ENCODE measurements at regions not wholly inside any gene's neighbourhood (a gene's known extent, or its start where the extent isn't known, plus 50 kb on each side); places are given as distances from the start of the nearest gene placed in this dataset.

GRCh38 chr1:56193656-56194055 lies 385.7 kb downstream of the PLPP3 start:
- Mint-ChIP-seq H3K27me3 (ENCODE audit: low read depth) (no peaks in the 10 kb centered on the region), H3K9me3 (ENCODE audit: insufficient read depth) (no peaks in the 10 kb centered on the region), H3K36me3 (ENCODE audit: low read depth) (no peaks in the 10 kb centered on the region), H3K4me3 (no peak overlapping the region), H3K4me1 (ENCODE audit: low read depth) (no peaks in the 10 kb centered on the region), H3K27ac (no peak overlapping the region)
- DNase-seq (no peak), ATAC-seq (no peak)
- ChIA-PET POLR2A (no interaction called here), CTCF (no interaction called here)

GRCh38 chr1:56191369-56191768 lies 388.0 kb downstream of the PLPP3 start:
- Mint-ChIP-seq H3K9me3 (ENCODE audit: insufficient read depth) (no peaks in the 10 kb centered on the region), H3K4me3 (no peak overlapping the region), H3K36me3 (ENCODE audit: low read depth) (no peaks in the 10 kb centered on the region), H3K4me1 (ENCODE audit: low read depth) (no peaks in the 10 kb centered on the region), H3K27me3 (ENCODE audit: low read depth) (no peaks in the 10 kb centered on the region), H3K27ac (no peak overlapping the region)
- no peak for DNase-seq
- ChIA-PET CTCF (no interaction called here), POLR2A (no interaction called here)
- ATAC-seq: no peak

GRCh38 chr1:56190806-56191365 lies 388.5 kb downstream of the PLPP3 start:
- ChIA-PET POLR2A (no interaction called here), CTCF (no interaction called here)
- no peak overlapping the region for H3K27ac Mint-ChIP-seq
- H3K9me3 Mint-ChIP-seq (ENCODE audit: insufficient read depth): no peaks in the 10 kb centered on the region
- H3K4me1 Mint-ChIP-seq (ENCODE audit: low read depth): no peaks in the 10 kb centered on the region
- DNase-seq (no peak), ATAC-seq (no peak)
- H3K36me3 Mint-ChIP-seq (ENCODE audit: low read depth): no peaks in the 10 kb centered on the region
- no peaks in the 10 kb centered on the region for H3K27me3 Mint-ChIP-seq (ENCODE audit: low read depth)
- no peak overlapping the region for H3K4me3 Mint-ChIP-seq

GRCh38 chr1:56189946-56190805 lies 389.2 kb downstream of the PLPP3 start:
- no peaks in the 10 kb centered on the region for H3K36me3 Mint-ChIP-seq (ENCODE audit: low read depth)
- no peak for ATAC-seq
- H3K27me3 Mint-ChIP-seq (ENCODE audit: low read depth): no peaks in the 10 kb centered on the region
- no peak overlapping the region for H3K4me3 Mint-ChIP-seq
- no peak overlapping the region for H3K27ac Mint-ChIP-seq
- no peaks in the 10 kb centered on the region for H3K4me1 Mint-ChIP-seq (ENCODE audit: low read depth)
- CTCF ChIA-PET: no interaction called here
- H3K9me3 Mint-ChIP-seq (ENCODE audit: insufficient read depth): no peaks in the 10 kb centered on the region
- no peak for DNase-seq
- POLR2A ChIA-PET: no interaction called here

- Mint-ChIP-seq H3K27ac (no peak overlapping the region), H3K27me3 (ENCODE audit: low read depth) (no peaks in the 10 kb centered on the region), H3K4me3 (no peak overlapping the region), H3K4me1 (ENCODE audit: low read depth) (no peaks in the 10 kb centered on the region), H3K9me3 (ENCODE audit: insufficient read depth) (no peaks in the 10 kb centered on the region), H3K36me3 (ENCODE audit: low read depth) (no peaks in the 10 kb centered on the region)
- DNase-seq: no peak
- POLR2A ChIA-PET: no interaction called here
- CTCF ChIA-PET: no interaction called here
- no peak for ATAC-seq
These were observed 389.9 kb downstream of the PLPP3 start for GRCh38 chr1:56189454-56189853.

- ATAC-seq: no peak
- no peak for DNase-seq
- Mint-ChIP-seq H3K9me3 (ENCODE audit: insufficient read depth) (no peaks in the 10 kb centered on the region), H3K4me3 (no peak overlapping the region), H3K27ac (no peak overlapping the region), H3K27me3 (ENCODE audit: low read depth) (no peaks in the 10 kb centered on the region), H3K36me3 (ENCODE audit: low read depth) (no peaks in the 10 kb centered on the region), H3K4me1 (ENCODE audit: low read depth) (no peaks in the 10 kb centered on the region)
- ChIA-PET POLR2A (no interaction called here), CTCF (no interaction called here)
These were observed 390.5 kb downstream of the PLPP3 start for GRCh38 chr1:56188855-56189254.

GRCh38 chr1:56188221-56188620 lies 391.1 kb downstream of the PLPP3 start:
- ChIA-PET CTCF (no interaction called here), POLR2A (no interaction called here)
- Mint-ChIP-seq H3K27me3 (ENCODE audit: low read depth) (no peaks in the 10 kb centered on the region), H3K27ac (no peak overlapping the region), H3K36me3 (ENCODE audit: low read depth) (no peaks in the 10 kb centered on the region), H3K4me1 (ENCODE audit: low read depth) (no peaks in the 10 kb centered on the region), H3K9me3 (ENCODE audit: insufficient read depth) (no peaks in the 10 kb centered on the region), H3K4me3 (no peak overlapping the region)
- ATAC-seq (no peak), DNase-seq (no peak)

GRCh38 chr1:56187405-56187804 lies 392.0 kb downstream of the PLPP3 start:
- Mint-ChIP-seq H3K36me3 (ENCODE audit: low read depth) (no peaks in the 10 kb centered on the region), H3K9me3 (ENCODE audit: insufficient read depth) (no peaks in the 10 kb centered on the region), H3K4me1 (ENCODE audit: low read depth) (no peaks in the 10 kb centered on the region), H3K27me3 (ENCODE audit: low read depth) (no peaks in the 10 kb centered on the region), H3K27ac (no peak overlapping the region), H3K4me3 (no peak overlapping the region)
- ChIA-PET POLR2A (no interaction called here), CTCF (no interaction called here)
- ATAC-seq: no peak
- no peak for DNase-seq

- ChIA-PET POLR2A (no interaction called here), CTCF (no interaction called here)
- Mint-ChIP-seq H3K4me1 (ENCODE audit: low read depth) (no peaks in the 10 kb centered on the region), H3K9me3 (ENCODE audit: insufficient read depth) (no peaks in the 10 kb centered on the region), H3K4me3 (no peak overlapping the region), H3K27ac (no peak overlapping the region), H3K36me3 (ENCODE audit: low read depth) (no peaks in the 10 kb centered on the region), H3K27me3 (ENCODE audit: low read depth) (no peaks in the 10 kb centered on the region)
- ATAC-seq (no peak), DNase-seq (no peak)
These were observed 393.9 kb downstream of the PLPP3 start for GRCh38 chr1:56185493-56185892.

- POLR2A ChIA-PET: no interaction called here
- Mint-ChIP-seq H3K9me3 (ENCODE audit: insufficient read depth) (no peaks in the 10 kb centered on the region), H3K36me3 (ENCODE audit: low read depth) (no peaks in the 10 kb centered on the region), H3K4me1 (ENCODE audit: low read depth) (no peaks in the 10 kb centered on the region), H3K4me3 (no peak overlapping the region), H3K27ac (no peak overlapping the region), H3K27me3 (ENCODE audit: low read depth) (no peaks in the 10 kb centered on the region)
- DNase-seq (no peak), ATAC-seq (no peak)
- CTCF ChIA-PET: no interaction called here
These were observed 396.2 kb downstream of the PLPP3 start for GRCh38 chr1:56183151-56183550.

GRCh38 chr1:56180520-56181190 lies 398.7 kb downstream of the PLPP3 start:
- Mint-ChIP-seq H3K27ac (no peak overlapping the region), H3K27me3 (ENCODE audit: low read depth) (no peaks in the 10 kb centered on the region), H3K36me3 (ENCODE audit: low read depth) (no peaks in the 10 kb centered on the region), H3K4me1 (ENCODE audit: low read depth) (no peaks in the 10 kb centered on the region), H3K9me3 (ENCODE audit: insufficient read depth) (no peaks in the 10 kb centered on the region), H3K4me3 (no peak overlapping the region)
- ChIA-PET POLR2A (no interaction called here), CTCF (no interaction called here)
- ATAC-seq (no peak), DNase-seq (no peak)

GRCh38 chr1:56179543-56179942 lies 399.8 kb downstream of the PLPP3 start:
- ChIA-PET POLR2A (no interaction called here), CTCF (no interaction called here)
- no peak overlapping the region for H3K27ac Mint-ChIP-seq
- no peaks in the 10 kb centered on the region for H3K9me3 Mint-ChIP-seq (ENCODE audit: insufficient read depth)
- no peaks in the 10 kb centered on the region for H3K36me3 Mint-ChIP-seq (ENCODE audit: low read depth)
- no peaks in the 10 kb centered on the region for H3K27me3 Mint-ChIP-seq (ENCODE audit: low read depth)
- H3K4me3 Mint-ChIP-seq: no peak overlapping the region
- DNase-seq (no peak), ATAC-seq (no peak)
- no peaks in the 10 kb centered on the region for H3K4me1 Mint-ChIP-seq (ENCODE audit: low read depth)

All from activated CD8-positive, alpha-beta T cell treated with anti-CD3 and anti-CD28 coated beads, Interleukin-2, amount 10 ng/mL, durations not matched to agents 7 days and 5 days (primary cell).